PC-3 (cell line): ENCODE measurements at regions not wholly inside any gene's neighbourhood (a gene's known extent, or its start where the extent isn't known, plus 50 kb on each side); places are given as distances from the start of the nearest gene placed in this dataset.
A peak's percentile ranks its signal among the peaks of the same experiment; 100 is the strongest.

ENCODE experiments used
- ATAC-seq: fragments of 200-7000 bp; cut with Tn5 transposase; 2 replicates; pipeline ENCODE4 v1.9.1; 2020; ENCODE audit warnings: mild to moderate bottlenecking, moderate library complexity
- BruUV-seq: library from RNA; stranded (reverse); fragments of 400-500 nt; replicated peaks from 2 replicates; lab custom pipeline; 2021; lab: Mats Ljungman, UMichigan
- CTCF ChIA-PET: fragments of 300-600 bp; sonication (Branson Sonifier 250); formaldehyde crosslinking; loops from one replicate; lab custom pipeline; 2022; ENCODE audit warnings: antibody characterized with exemption; lab: Charles Lee
- POLR2A ChIA-PET: fragments of 300-600 bp; sonication (Branson Sonifier 250); formaldehyde crosslinking; loops from one replicate; lab custom pipeline; 2022; ENCODE audit warnings: antibody characterized with exemption; ENCODE audit not compliant: unreplicated experiment; lab: Charles Lee
- DNase-seq: peaks from one replicate; pipeline ENCODE4 v3.0.0-alpha.2; 2015
- H2AFZ ChIP-seq: fragments of 300-600 bp; sonication (generic); 2 replicates; pipeline ENCODE4 v1.6.0; 2016; ENCODE audit warnings: antibody characterized with exemption, low read length
- H3F3A ChIP-seq: fragments of 300-600 bp; sonication (generic); one replicate; pipeline ENCODE4 v1.6.0; 2017; ENCODE audit warnings: antibody characterized with exemption, low read length, control low read depth, mild to moderate bottlenecking; ENCODE audit not compliant: unreplicated experiment
- H3K27ac ChIP-seq: fragments of 300-600 bp; sonication (generic); 2 replicates; pipeline ENCODE4 v1.5.1; 2016; ENCODE audit warnings: mild to moderate bottlenecking, low read length
- H3K27me3 ChIP-seq: fragments of 300-600 bp; sonication (generic); 2 replicates; pipeline ENCODE4 v1.6.1; 2016; ENCODE audit warnings: low read length, mixed read lengths
- H3K36me3 ChIP-seq: fragments of 300-600 bp; sonication (generic); 2 replicates; pipeline ENCODE4 v1.6.1; 2016; ENCODE audit warnings: low read depth, mixed run types, low read length, mixed read lengths
- H3K4me1 ChIP-seq: fragments of 300-600 bp; sonication (generic); 2 replicates; pipeline ENCODE4 v1.5.1; 2016; ENCODE audit warnings: low read length; ENCODE audit not compliant: insufficient read depth
- H3K4me2 ChIP-seq: fragments of 300-600 bp; sonication (generic); 2 replicates; pipeline ENCODE4 v1.6.0; 2016; ENCODE audit warnings: low read length
- H3K4me3 ChIP-seq: fragments of 300-600 bp; sonication (generic); 2 replicates; pipeline ENCODE4 v1.5.1; 2016; ENCODE audit warnings: mild to moderate bottlenecking, low read length, mixed read lengths
- H3K79me2 ChIP-seq: fragments of 300-600 bp; sonication (generic); 2 replicates; pipeline ENCODE4 v1.6.1; 2017; ENCODE audit warnings: low read length, mixed read lengths
- H3K9ac ChIP-seq: fragments of 300-600 bp; sonication (generic); 2 replicates; pipeline ENCODE4 v1.6.0; 2016; ENCODE audit warnings: mild to moderate bottlenecking, low read length
- H3K9me2 ChIP-seq: fragments of 300-600 bp; sonication (generic); replicated peaks from 2 replicates; pipeline ENCODE4 v1.6.1; 2016; ENCODE audit warnings: mixed run types, low read length, mixed read lengths
- H3K9me3 ChIP-seq: fragments of 300-600 bp; sonication (generic); 2 replicates; pipeline ENCODE4 v1.6.1; 2016; ENCODE audit warnings: low read length, mixed read lengths
- H4K20me1 ChIP-seq: fragments of 300-600 bp; sonication (generic); 2 replicates; pipeline ENCODE4 v1.6.1; 2016; ENCODE audit warnings: low read length, mixed read lengths
- CTCF ChIP-seq: fragments of 300-600 bp; sonication (generic); conservative IDR thresholded peaks from 2 replicates; pipeline ENCODE4 v1.5.1; 2017; ENCODE audit warnings: antibody characterized with exemption, low read depth, mild to moderate bottlenecking, low read length
- EZH2 ChIP-seq: fragments of 300-600 bp; sonication (generic); IDR thresholded peaks from one replicate; pipeline ENCODE4 v1.6.1; 2017; ENCODE audit warnings: antibody characterized with exemption, mild to moderate bottlenecking, low read length; ENCODE audit not compliant: unreplicated experiment
- EZH2phosphoT487 ChIP-seq: fragments of 300-600 bp; sonication (generic); IDR thresholded peaks from 2 replicates; pipeline ENCODE4 v1.6.1; 2018; ENCODE audit warnings: mild to moderate bottlenecking, antibody characterized with exemption, low read length, borderline replicate concordance
- intact Hi-C: fragments of 100-400 bp; cut with micrococcal nuclease; formaldehyde crosslinking; loops from 2 replicates; pipeline ENCODE4 v1.9.0; 2023

- Histone ChIP-seq H3K9me2 (no peaks in the 10 kb centered on the region), H3K79me2 (no peaks in the 10 kb centered on the region), H3K27ac (no peak overlapping the region), H3K4me1 (no peaks in the 10 kb centered on the region), H3K4me2 (no peak overlapping the region), H3K27me3 (no peaks in the 10 kb centered on the region), H2AFZ (no peak overlapping the region), H3K9me3 (no peaks in the 10 kb centered on the region), H3K36me3 (no peaks in the 10 kb centered on the region), H3F3A (no peaks in the 10 kb centered on the region), H3K9ac (no peak overlapping the region), H4K20me1 (no peaks in the 10 kb centered on the region), H3K4me3 (no peak overlapping the region)
- ATAC-seq: no peak
- intact Hi-C loops: no loop called here
- ChIA-PET POLR2A (no interaction called here), CTCF (no interaction called here)
- DNase-seq: no peak
- TF ChIP-seq CTCF: no peak
- no peak for TF ChIP-seq EZH2
- BruUV-seq: no TSS peak
These were observed 115.5 kb downstream of the PXDC1 start for GRCh38 chr6:3636060-3636459.

DNA sequence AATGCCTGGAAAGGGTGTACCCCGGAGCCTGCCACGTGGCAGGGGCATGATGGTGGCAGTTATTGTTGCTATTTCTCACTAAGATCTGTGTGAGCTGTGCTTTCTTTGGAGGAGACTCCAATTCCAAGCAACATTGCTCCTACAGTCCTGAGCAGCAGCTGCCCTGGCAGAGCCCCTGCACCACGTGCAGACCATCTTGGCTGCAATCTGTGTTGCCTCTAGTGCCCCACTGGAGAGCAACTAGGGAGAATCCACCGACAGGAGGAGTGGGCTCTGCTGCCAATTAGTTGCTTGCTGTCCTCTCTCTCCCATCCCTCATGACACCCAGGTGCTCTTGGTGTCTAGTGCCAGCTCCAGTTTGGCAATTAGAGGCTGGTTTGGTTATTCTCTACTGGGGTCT, 116.0 kb downstream of the PXDC1 start:
- TF ChIP-seq EZH2phosphoT487 (no peak), EZH2 (no peak), CTCF (no peak)
- no peak overlapping the region for H3K9ac ChIP-seq
- H3K4me3 ChIP-seq: no peak overlapping the region
- DNase-seq (no peak), ATAC-seq (no peak)
- H3K36me3 ChIP-seq: no peaks in the 10 kb centered on the region
- H4K20me1 ChIP-seq: no peaks in the 10 kb centered on the region
- 0 out of 2 replicates have a peak overlapping the region, but pooled peaks have one; percentile 1 for H2AFZ ChIP-seq
- no peaks in the 10 kb centered on the region for H3K9me3 ChIP-seq
- intact Hi-C loops: no loop called here
- BruUV-seq: no TSS peak
- H3K9me2 ChIP-seq: no peaks in the 10 kb centered on the region
- CTCF ChIA-PET: no interaction called here
- POLR2A ChIA-PET: no interaction called here
- no peak overlapping the region for H3K4me2 ChIP-seq
- no peaks in the 10 kb centered on the region for H3K4me1 ChIP-seq
- H3K27ac ChIP-seq: no peak overlapping the region
- no peaks in the 10 kb centered on the region for H3K27me3 ChIP-seq
- H3K79me2 ChIP-seq: no peaks in the 10 kb centered on the region
- H3F3A ChIP-seq: no peaks in the 10 kb centered on the region

DNA sequence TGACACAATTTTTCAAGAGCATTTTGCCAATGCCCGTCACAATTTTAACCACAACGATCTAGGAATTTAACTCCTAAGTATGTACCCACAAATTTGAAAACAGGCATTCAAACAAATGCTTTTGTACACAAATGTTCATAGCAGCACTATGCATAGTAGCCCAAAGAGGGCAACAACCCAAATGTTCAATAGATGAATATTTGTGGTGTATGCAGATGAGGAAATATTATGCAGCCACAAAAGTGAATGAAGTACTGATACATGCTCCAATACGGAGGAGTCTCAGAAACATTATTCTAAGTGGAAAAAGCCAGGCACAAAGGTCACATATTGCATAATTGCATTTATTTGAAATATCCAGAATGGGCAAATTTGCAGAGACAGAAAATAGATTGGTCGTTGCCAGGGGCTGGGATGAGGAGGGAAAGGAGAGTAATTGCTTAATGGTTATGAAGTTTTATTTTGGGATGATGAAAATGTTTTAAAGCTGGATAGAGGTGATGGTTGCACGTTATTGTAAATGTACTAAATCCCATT, 117.2 kb downstream of the PXDC1 start:
- intact Hi-C loops: no loop called here
- Histone ChIP-seq H3K4me1 (no peaks in the 10 kb centered on the region), H3K27me3 (no peaks in the 10 kb centered on the region), H3K27ac (no peak overlapping the region), H3K4me3 (no peak overlapping the region), H3K9me2 (no peaks in the 10 kb centered on the region), H3K36me3 (no peaks in the 10 kb centered on the region), H3K9ac (no peak overlapping the region), H3K4me2 (no peak overlapping the region), H3F3A (no peaks in the 10 kb centered on the region), H4K20me1 (no peaks in the 10 kb centered on the region), H3K9me3 (no peaks in the 10 kb centered on the region), H3K79me2 (no peaks in the 10 kb centered on the region), H2AFZ (no peak overlapping the region)
- CTCF ChIA-PET: no interaction called here
- TF ChIP-seq CTCF: no peak
- TF ChIP-seq EZH2: no peak
- no peak for TF ChIP-seq EZH2phosphoT487
- ATAC-seq (no peak), DNase-seq (no peak)
- BruUV-seq: no TSS peak
- POLR2A ChIA-PET: no interaction called here
